ENCODE measurements at regions not wholly inside any gene's neighbourhood (a gene's known extent, or its start where the extent isn't known, plus 50 kb on each side); places are given as distances from the start of the nearest gene placed in this dataset.
"Not testable (repeated sequence)": the region's sequence is repeated elsewhere in the genome, so short reads cannot be mapped to it uniquely, and the experiment has no call there.

DNA sequence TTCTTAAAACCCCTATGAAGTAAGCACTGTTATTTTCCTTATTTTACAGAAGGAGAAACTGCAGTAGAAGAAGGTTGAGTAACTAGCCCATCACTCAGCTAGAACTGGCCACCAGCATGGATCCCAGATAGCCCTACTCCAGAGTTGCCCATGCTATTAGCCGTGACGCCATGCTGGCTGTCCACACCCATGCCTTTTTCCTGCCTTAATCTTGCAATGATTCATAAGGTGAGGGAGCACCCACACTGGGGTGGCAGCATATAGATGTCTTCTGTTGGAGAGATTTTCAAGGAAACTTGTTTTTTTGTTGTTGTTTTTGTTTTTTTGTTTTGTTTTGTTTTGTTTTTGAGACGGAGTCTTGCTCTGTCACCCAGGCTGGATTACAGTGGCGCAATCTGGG lies 204.1 kb upstream of the HAAO start:
- no peak for TF ChIP-seq JUND (IDR thresholded peaks at IDR 0.05)

DNA sequence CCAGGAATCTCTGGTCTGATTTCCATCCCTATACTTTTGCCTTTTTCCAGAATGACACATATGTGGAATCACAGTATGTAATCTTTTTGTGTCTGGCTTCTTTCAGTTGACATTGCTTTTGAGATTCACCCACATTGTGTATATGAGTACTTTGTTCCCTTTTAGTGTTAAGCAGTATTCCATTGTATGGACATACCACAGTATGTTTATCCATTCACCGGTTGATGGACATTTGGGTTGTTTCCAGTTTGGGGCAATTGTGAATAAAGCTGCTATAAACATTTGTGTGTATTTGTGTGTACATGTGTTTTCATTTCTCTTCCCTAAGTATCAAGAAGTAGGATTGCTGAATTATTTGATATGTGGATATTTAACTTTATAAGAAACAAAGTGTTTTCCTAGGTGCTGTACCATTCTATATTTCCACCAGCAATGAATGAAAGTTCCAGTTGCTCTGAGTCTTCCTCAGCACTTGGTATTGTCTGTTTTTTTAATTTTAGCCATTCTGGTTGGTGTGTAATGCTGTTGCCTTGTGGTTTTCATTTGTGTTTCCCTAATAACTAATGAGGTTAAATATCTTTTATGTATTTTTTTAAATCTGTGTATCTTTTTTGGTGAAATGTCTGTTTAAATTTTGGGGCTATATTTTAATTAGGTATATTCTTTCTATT lies 203.5 kb upstream of the HAAO start:
- Histone ChIP-seq H3K9me3 (ENCODE audit: control insufficient read depth in 1 of 2, insufficient read depth in 1 of 2, low read depth in 1 of 2, low read length in 2 of 2) (no peaks in the 10 kb centered on the region), H3K4me1 (ENCODE audit: control insufficient read depth in 1 of 2, insufficient read depth in 2 of 2, low read length in 2 of 2) (no peaks in the 10 kb centered on the region), H3K9me2 (ENCODE audit: insufficient read depth) (no peaks in the 10 kb centered on the region), H3K27me3 (ENCODE audit: insufficient read depth, low read length) (no peaks in the 10 kb centered on the region), H3K27ac (ENCODE audit: low read depth, low read length) (no peak overlapping the region), H3K4me3 (replicated peaks in 1 of 2; ENCODE audit: low read depth in 1 of 2, low read length in 2 of 2) (no peak overlapping the region), H3K79me2 (ENCODE audit: insufficient read depth, low read length) (no peaks in the 10 kb centered on the region), H3K36me3 (ENCODE audit: control insufficient read depth in 1 of 2, insufficient read depth in 2 of 2, low read length in 2 of 2) (no peaks in the 10 kb centered on the region), H3K9ac (ENCODE audit: low read length) (no peak overlapping the region), H2AFZ (ENCODE audit: low read depth, low read length, poor library complexity, severe bottlenecking) (no peak overlapping the region), H3K4me2 (ENCODE audit: low read length) (no peak overlapping the region), H4K20me1 (ENCODE audit: insufficient read depth) (no peaks in the 10 kb centered on the region)
- ATAC-seq (no peak), DNase-seq (ENCODE audit: low read depth, low spot score) (no peak)
- no peak for TF ChIP-seq SRF (IDR thresholded peaks at IDR 0.05; ENCODE audit: low read depth)
- no peak for TF ChIP-seq ELF1 (IDR thresholded peaks at IDR 0.05; ENCODE audit: borderline replicate concordance, low read depth)
- TF ChIP-seq ZFX (IDR thresholded peaks at IDR 0.05) = no peak
- no TSS peak for BruUV-seq (replicated peaks)
- POLR2A ChIA-PET = no interaction called here
- intact Hi-C loops (cut with micrococcal nuclease) = no loop called here
- CTCF ChIA-PET = no interaction called here
- RAD21 ChIA-PET (ENCODE audit: low non-redundant PET in 1 of 2, low total read pairs in 2 of 2, uncharacterized antibody in 2 of 2, unreplicated experiment in 2 of 2) = no interaction called here

More for the DNA sequence above, 204.1 kb upstream of the HAAO start:
- Histone ChIP-seq H3K27ac (ENCODE audit: low read depth, low read length) (no peak overlapping the region), H3K27me3 (ENCODE audit: insufficient read depth, low read length) (no peaks in the 10 kb centered on the region), H3K4me2 (ENCODE audit: low read length) (no peak overlapping the region), H3K9me2 (ENCODE audit: insufficient read depth) (no peaks in the 10 kb centered on the region), H3K9ac (ENCODE audit: low read length) (no peak overlapping the region), H2AFZ (ENCODE audit: low read depth, low read length, poor library complexity, severe bottlenecking) (no peak overlapping the region), H3K36me3 (ENCODE audit: control insufficient read depth in 1 of 2, insufficient read depth in 2 of 2, low read length in 2 of 2) (no peaks in the 10 kb centered on the region), H3K4me3 (replicated peaks in 1 of 2; ENCODE audit: low read depth in 1 of 2, low read length in 2 of 2) (no peak overlapping the region), H4K20me1 (ENCODE audit: insufficient read depth) (no peaks in the 10 kb centered on the region), H3K4me1 (ENCODE audit: control insufficient read depth in 1 of 2, insufficient read depth in 2 of 2, low read length in 2 of 2) (no peaks in the 10 kb centered on the region), H3K79me2 (ENCODE audit: insufficient read depth, low read length) (no peaks in the 10 kb centered on the region), H3K9me3 (ENCODE audit: control insufficient read depth in 1 of 2, insufficient read depth in 1 of 2, low read depth in 1 of 2, low read length in 2 of 2) (no peaks in the 10 kb centered on the region)
- ChIA-PET POLR2A (no interaction called here), CTCF (no interaction called here), RAD21 (ENCODE audit: low non-redundant PET in 1 of 2, low total read pairs in 2 of 2, uncharacterized antibody in 2 of 2, unreplicated experiment in 2 of 2) (no interaction called here)
- intact Hi-C loops (cut with micrococcal nuclease) = no loop called here
- DNase-seq (ENCODE audit: low read depth, low spot score) = no peak
- no TSS peak for BruUV-seq (replicated peaks)
- no peak for ATAC-seq

DNA sequence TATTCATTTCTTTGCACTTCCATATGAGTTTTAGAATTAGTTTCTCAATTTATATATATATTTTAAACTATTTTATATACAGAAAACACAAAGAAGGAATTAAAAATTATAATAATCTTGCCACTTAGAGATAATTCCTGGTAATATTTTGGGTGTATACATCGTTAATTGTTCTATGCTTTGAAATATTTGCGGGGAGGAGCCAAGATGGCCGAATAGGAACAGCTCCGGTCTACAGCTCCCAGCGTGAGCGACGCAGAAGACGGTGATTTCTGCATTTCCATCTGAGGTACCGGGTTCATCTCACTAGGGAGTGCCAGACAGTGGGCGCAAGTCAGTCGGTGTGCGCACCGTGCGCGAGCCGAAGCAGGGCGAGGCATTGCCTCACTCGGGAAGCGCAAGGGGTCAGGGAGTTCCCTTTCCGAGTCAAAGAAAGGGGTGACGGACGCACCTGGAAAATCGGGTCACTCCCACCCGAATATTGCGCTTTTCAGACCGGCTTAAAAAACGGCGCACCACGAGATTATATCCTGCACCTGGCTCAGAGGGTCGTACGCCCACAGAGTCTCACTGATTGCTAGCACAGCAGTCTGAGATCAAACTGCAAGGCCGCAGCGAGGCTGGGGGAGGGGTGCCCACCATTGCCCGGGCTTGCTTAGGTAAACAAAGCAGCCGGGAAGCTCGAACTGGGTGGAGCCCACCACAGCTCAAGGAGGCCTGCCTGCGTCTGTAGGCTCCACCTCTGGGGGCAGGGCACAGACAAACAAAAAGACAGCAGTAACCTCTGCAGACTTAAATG lies 197.1 kb upstream of the HAAO start:
- peak overlapping the region; percentile 7; the same call in 1 of the 2 replicates for H3K9ac ChIP-seq (ENCODE audit: low read length)
- H3K4me1 ChIP-seq (ENCODE audit: control insufficient read depth in 1 of 2, insufficient read depth in 2 of 2, low read length in 2 of 2) = peaks cover 11 to 20% of the 10 kb centered on the region in 2 experiments
- H3K4me3 ChIP-seq (replicated peaks in 1 of 2; ENCODE audit: low read depth in 1 of 2, low read length in 2 of 2) = peak overlapping the region; percentile 21 to 32; a peak in 3 of 4 replicates
- H3K9me2 ChIP-seq (ENCODE audit: insufficient read depth); H3K36me3 ChIP-seq (ENCODE audit: control insufficient read depth in 1 of 2, insufficient read depth in 2 of 2, low read length in 2 of 2); H3K79me2 ChIP-seq (ENCODE audit: insufficient read depth, low read length); ATAC-seq; DNase-seq (ENCODE audit: low read depth, low spot score); RAD21 ChIA-PET (ENCODE audit: low non-redundant PET in 1 of 2, low total read pairs in 2 of 2, uncharacterized antibody in 2 of 2, unreplicated experiment in 2 of 2); intact Hi-C loops (cut with micrococcal nuclease); CTCF ChIA-PET; H3K9me3 ChIP-seq (ENCODE audit: control insufficient read depth in 1 of 2, insufficient read depth in 1 of 2, low read depth in 1 of 2, low read length in 2 of 2); H3K27me3 ChIP-seq (ENCODE audit: insufficient read depth, low read length); H4K20me1 ChIP-seq (ENCODE audit: insufficient read depth); POLR2A ChIA-PET: not testable (repeated sequence)
- BruUV-seq (replicated peaks) = TSS peak; percentile 52
- H2AFZ ChIP-seq (ENCODE audit: low read depth, low read length, poor library complexity, severe bottlenecking) = peak overlapping the region; percentile 59
- peak overlapping the region; percentile 55 for H3K4me2 ChIP-seq (ENCODE audit: low read length)
- peak overlapping the region; percentile 54; the same call in 1 of the 2 replicates for H3K27ac ChIP-seq (ENCODE audit: low read depth, low read length)

DNA sequence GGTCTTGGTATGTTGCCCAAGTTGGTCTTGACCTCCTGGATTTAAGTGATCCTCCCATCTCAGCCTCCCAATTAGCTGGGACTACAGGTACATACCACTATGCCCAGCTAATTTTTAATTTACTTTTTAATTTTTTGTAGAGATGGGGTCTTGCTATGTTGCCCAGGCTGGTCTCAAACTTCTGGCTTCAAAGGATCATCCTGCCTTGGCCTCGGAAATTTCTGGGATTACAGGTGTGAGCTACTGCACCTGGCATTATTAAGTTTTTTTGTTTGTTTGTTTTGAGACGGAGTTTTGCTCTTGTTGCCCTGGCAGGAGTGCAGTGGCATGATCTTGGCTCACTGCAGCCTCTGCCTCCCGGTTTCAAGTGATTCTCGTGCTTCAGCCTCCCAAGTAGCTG lies 195.7 kb upstream of the HAAO start:
- H3K27ac ChIP-seq (ENCODE audit: low read depth, low read length); H3K36me3 ChIP-seq (ENCODE audit: control insufficient read depth in 1 of 2, insufficient read depth in 2 of 2, low read length in 2 of 2); H3K27me3 ChIP-seq (ENCODE audit: insufficient read depth, low read length); intact Hi-C loops (cut with micrococcal nuclease); ATAC-seq; H4K20me1 ChIP-seq (ENCODE audit: insufficient read depth); H3K9me3 ChIP-seq (ENCODE audit: control insufficient read depth in 1 of 2, insufficient read depth in 1 of 2, low read depth in 1 of 2, low read length in 2 of 2); BruUV-seq (replicated peaks); DNase-seq (ENCODE audit: low read depth, low spot score); H2AFZ ChIP-seq (ENCODE audit: low read depth, low read length, poor library complexity, severe bottlenecking); H3K9me2 ChIP-seq (ENCODE audit: insufficient read depth); H3K79me2 ChIP-seq (ENCODE audit: insufficient read depth, low read length); H3K4me2 ChIP-seq (ENCODE audit: low read length); H3K4me3 ChIP-seq (replicated peaks in 1 of 2; ENCODE audit: low read depth in 1 of 2, low read length in 2 of 2); H3K9ac ChIP-seq (ENCODE audit: low read length); RAD21 ChIA-PET (ENCODE audit: low non-redundant PET in 1 of 2, low total read pairs in 2 of 2, uncharacterized antibody in 2 of 2, unreplicated experiment in 2 of 2): not testable (repeated sequence)
- ChIA-PET POLR2A (interaction anchor here (0.6 kb wide), 1 partner anchor 73 kb away, joined by 4 read pairs; no protein-coding TSS in a partner anchor), CTCF (interaction anchor here (0.5 kb wide), 1 partner anchor 215 kb away, joined by 3 read pairs; no protein-coding TSS in a partner anchor)
- H3K4me1 ChIP-seq (ENCODE audit: control insufficient read depth in 1 of 2, insufficient read depth in 2 of 2, low read length in 2 of 2) = peaks cover 11 to 20% of the 10 kb centered on the region in 2 experiments
